SK-N-MC (cell line): ENCODE measurements at regions not wholly inside any gene's neighbourhood (a gene's known extent, or its start where the extent isn't known, plus 50 kb on each side); places are given as distances from the start of the nearest gene placed in this dataset.

Experiments
- DNase-seq: peaks from one replicate; pipeline ENCODE4 v3.0.0-alpha.2; 2011; ENCODE audit warnings: low read depth, low spot score
- H3K27ac ChIP-seq: fragments of 200-600 bp; sonication (generic); 2 replicates; pipeline ENCODE4 v1.5.1; 2016; ENCODE audit warnings: mixed run types
- H3K36me3 ChIP-seq: fragments of 200-600 bp; sonication (generic); 2 replicates; pipeline ENCODE4 v1.6.1; 2017; ENCODE audit warnings: antibody characterized with exemption, low read length, mixed read lengths; ENCODE audit not compliant: insufficient read depth
- H3K4me3 ChIP-seq: fragments of 200-600 bp; sonication (generic); 2 replicates; pipeline ENCODE4 v1.5.1; 2016
- H3K9ac ChIP-seq: fragments of 200-600 bp; sonication (generic); 2 replicates; pipeline ENCODE4 v1.8.0; 2017; ENCODE audit warnings: mixed run types, mixed read lengths; ENCODE audit not compliant: insufficient read length
- H3K9me3 ChIP-seq: fragments of 200-600 bp; sonication (generic); 2 replicates; pipeline ENCODE4 v1.6.1; 2017; ENCODE audit warnings: low read depth, mild to moderate bottlenecking, antibody characterized with exemption, low read length, moderate library complexity, mixed read lengths
- EZH2 ChIP-seq: fragments of 200-600 bp; sonication (generic); IDR thresholded peaks from one replicate; pipeline ENCODE4 v1.6.1; 2017; ENCODE audit warnings: antibody characterized with exemption
- FOXP2 ChIP-seq: optimal IDR thresholded peaks from 2 replicates; pipeline ENCODE3; 2011; ENCODE audit warnings: mild to moderate bottlenecking, moderate library complexity; ENCODE audit not compliant: insufficient read depth; ENCODE audit errors: extremely low read length, control extremely low read depth
- POLR2AphosphoS5 ChIP-seq: IDR thresholded peaks from 2 replicates; pipeline ENCODE4 v1.6.1; 2012; ENCODE audit warnings: mild to moderate bottlenecking, low read depth, low read length, borderline replicate concordance

- no peaks in the 10 kb centered on the region for H3K36me3 ChIP-seq
- H3K9me3 ChIP-seq: no peaks in the 10 kb centered on the region
- H3K9ac ChIP-seq: no peak overlapping the region
- TF ChIP-seq EZH2 (no peak), POLR2AphosphoS5 (no peak), FOXP2 (no peak)
- H3K27ac ChIP-seq: no peak overlapping the region
- H3K4me3 ChIP-seq: no peak overlapping the region
- DNase-seq: no peak
Measured at GRCh38 chrX:68919707-68920106, 90.9 kb downstream of the EFNB1 start.

- no peaks in the 10 kb centered on the region for H3K36me3 ChIP-seq
- TF ChIP-seq POLR2AphosphoS5 (no peak), FOXP2 (no peak), EZH2 (no peak)
- H3K9ac ChIP-seq: no peak overlapping the region
- DNase-seq: no peak
- no peak overlapping the region for H3K4me3 ChIP-seq
- no peak overlapping the region for H3K27ac ChIP-seq
- no peaks in the 10 kb centered on the region for H3K9me3 ChIP-seq
Measured at GRCh38 chrX:68918202-68918601, 89.4 kb downstream of the EFNB1 start.

GRCh38 chrX:68917799-68918198 is 89.0 kb downstream of the EFNB1 start:
- no peak overlapping the region for H3K27ac ChIP-seq
- H3K9me3 ChIP-seq: no peaks in the 10 kb centered on the region
- DNase-seq: no peak
- no peak overlapping the region for H3K9ac ChIP-seq
- H3K36me3 ChIP-seq: no peaks in the 10 kb centered on the region
- no peak for TF ChIP-seq FOXP2
- no peak for TF ChIP-seq EZH2
- no peak for TF ChIP-seq POLR2AphosphoS5
- H3K4me3 ChIP-seq: no peak overlapping the region

DNA sequence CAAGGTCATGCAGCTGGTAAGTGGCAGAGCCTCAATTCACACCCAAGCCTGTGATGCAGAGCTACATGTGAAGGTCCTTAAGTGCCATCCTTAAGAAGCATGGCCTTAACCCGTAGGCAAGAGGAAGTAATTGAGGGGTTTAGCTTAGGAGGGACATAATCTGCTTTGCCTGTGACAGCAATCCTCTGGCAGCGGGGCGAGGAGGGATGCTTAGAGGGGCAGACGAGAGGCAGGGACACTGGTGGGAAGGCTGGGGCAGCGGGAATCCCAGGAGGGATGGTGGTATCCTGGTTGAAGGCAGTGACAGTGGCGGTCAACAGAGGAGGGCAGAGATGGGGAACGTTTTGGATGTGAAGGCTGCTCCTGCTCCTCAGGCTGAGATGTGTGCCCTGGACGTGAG is 88.1 kb downstream of the EFNB1 start:
- Histone ChIP-seq H3K4me3 (no peak overlapping the region), H3K27ac (no peak overlapping the region), H3K9me3 (no peaks in the 10 kb centered on the region), H3K36me3 (no peaks in the 10 kb centered on the region), H3K9ac (no peak overlapping the region)
- TF ChIP-seq POLR2AphosphoS5: no peak
- no peak for TF ChIP-seq FOXP2
- no peak for TF ChIP-seq EZH2
- no peak for DNase-seq

- H3K9ac ChIP-seq: no peak overlapping the region
- no peak overlapping the region for H3K27ac ChIP-seq
- H3K36me3 ChIP-seq: no peaks in the 10 kb centered on the region
- H3K9me3 ChIP-seq: no peaks in the 10 kb centered on the region
- TF ChIP-seq FOXP2 (no peak), EZH2 (no peak), POLR2AphosphoS5 (no peak)
- no peak overlapping the region for H3K4me3 ChIP-seq
- no peak for DNase-seq
Measured at GRCh38 chrX:68915778-68916177, 87.0 kb downstream of the EFNB1 start.

DNA sequence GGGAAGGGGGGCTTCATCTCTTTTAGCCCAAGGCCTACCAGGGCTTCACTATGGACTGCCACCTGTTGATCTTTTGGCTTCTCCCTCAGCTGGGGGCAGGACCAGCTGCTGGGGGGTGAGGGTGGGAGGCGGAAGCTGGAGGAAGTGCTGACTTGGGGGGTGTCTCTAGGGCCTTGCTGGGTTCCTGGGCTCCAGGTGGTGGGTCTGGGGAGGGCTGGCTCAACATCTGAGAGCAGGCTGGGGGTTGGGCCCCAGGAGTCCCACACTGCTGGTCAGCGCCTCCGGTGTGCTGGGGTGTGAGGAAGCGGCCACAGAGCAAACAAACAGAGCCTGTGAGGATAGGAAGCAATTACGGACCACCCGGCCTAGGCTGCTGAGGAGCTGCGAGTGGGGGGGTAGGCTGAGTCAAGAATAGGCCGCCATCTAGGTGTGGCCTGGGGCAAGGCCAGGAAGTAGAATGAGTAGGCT is 85.7 kb downstream of the EFNB1 start:
- TF ChIP-seq EZH2 (no peak), FOXP2 (no peak), POLR2AphosphoS5 (no peak)
- Histone ChIP-seq H3K9me3 (no peaks in the 10 kb centered on the region), H3K9ac (no peak overlapping the region), H3K4me3 (no peak overlapping the region), H3K27ac (no peak overlapping the region), H3K36me3 (no peaks in the 10 kb centered on the region)
- DNase-seq: no peak

GRCh38 chrX:68913249-68913547 is 84.4 kb downstream of the EFNB1 start:
- Histone ChIP-seq H3K9ac (no peak overlapping the region), H3K4me3 (no peak overlapping the region), H3K27ac (no peak overlapping the region), H3K36me3 (no peaks in the 10 kb centered on the region), H3K9me3 (no peaks in the 10 kb centered on the region)
- no peak for DNase-seq
- TF ChIP-seq POLR2AphosphoS5 (no peak), EZH2 (no peak), FOXP2 (no peak)

DNA sequence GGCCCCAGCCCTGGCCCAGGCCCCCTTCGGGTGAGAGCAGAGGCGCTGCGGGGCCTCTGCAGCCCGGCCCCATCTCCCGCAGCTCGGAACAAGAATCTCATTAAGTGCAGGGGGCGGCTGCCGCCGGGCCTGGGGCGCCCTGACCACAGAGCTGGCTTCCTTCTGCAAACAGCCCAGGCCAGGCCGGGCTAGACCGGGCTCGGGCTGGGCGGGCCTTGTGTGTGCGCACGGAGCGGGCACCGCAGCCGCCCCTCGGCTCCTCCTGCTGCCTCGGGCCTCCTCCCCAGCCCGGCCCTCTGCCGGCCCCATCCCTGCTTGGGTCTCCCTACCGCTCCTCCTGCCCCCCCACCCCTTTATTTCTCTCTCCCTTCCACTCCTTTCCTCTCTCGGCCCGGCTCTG is 83.3 kb downstream of the EFNB1 start:
- no peak for TF ChIP-seq POLR2AphosphoS5
- no peak for TF ChIP-seq EZH2
- TF ChIP-seq FOXP2: no peak
- DNase-seq: no peak
- no peaks in the 10 kb centered on the region for H3K9me3 ChIP-seq
- H3K27ac ChIP-seq: no peak overlapping the region
- no peaks in the 10 kb centered on the region for H3K36me3 ChIP-seq
- H3K9ac ChIP-seq: no peak overlapping the region
- H3K4me3 ChIP-seq: no peak overlapping the region

- no peak overlapping the region for H3K9ac ChIP-seq
- H3K27ac ChIP-seq: no peak overlapping the region
- no peak for DNase-seq
- no peaks in the 10 kb centered on the region for H3K36me3 ChIP-seq
- H3K4me3 ChIP-seq: no peak overlapping the region
- TF ChIP-seq EZH2 (no peak), FOXP2 (no peak), POLR2AphosphoS5 (no peak)
- H3K9me3 ChIP-seq: no peaks in the 10 kb centered on the region
Measured at GRCh38 chrX:68910731-68911428, 82.1 kb downstream of the EFNB1 start.

GRCh38 chrX:68909945-68910344 is 81.1 kb downstream of the EFNB1 start:
- TF ChIP-seq EZH2: no peak
- no peak for TF ChIP-seq POLR2AphosphoS5
- TF ChIP-seq FOXP2: no peak
- Histone ChIP-seq H3K36me3 (no peaks in the 10 kb centered on the region), H3K9ac (no peak overlapping the region), H3K4me3 (no peak overlapping the region), H3K27ac (no peak overlapping the region), H3K9me3 (no peaks in the 10 kb centered on the region)
- no peak for DNase-seq
